K562 (cell line): ENCODE measurements at regions not wholly inside any gene's neighbourhood (a gene's known extent, or its start where the extent isn't known, plus 50 kb on each side); places are given as distances from the start of the nearest gene placed in this dataset.

Source experiments
- ATAC-seq: fragments of 200-7000 bp; cut with Tn5 transposase; 3 replicates; pipeline ENCODE4 v1.9.1; 2020; ENCODE audit warnings: moderate library complexity
- BruUV-seq: library from RNA; stranded (reverse); fragments of 400-500 nt; replicated peaks from 2 replicates; lab custom pipeline; 2021; lab: Mats Ljungman, UMichigan
- CTCF ChIA-PET: fragments of 300-600 bp; formaldehyde crosslinking; extraction: SDS; loops from one replicate; lab custom pipeline; 2021; ENCODE audit warnings: low intra/inter-chr PET ratio; lab: Yijun Ruan, JAX
- POLR2A ChIA-PET: fragments of 300-600, 350-650 bp; sonication (Branson Sonifier 250); formaldehyde crosslinking; extraction: SDS; loops from one replicate; lab custom pipeline; 2021; ENCODE audit warnings: antibody characterized with exemption, inconsistent platforms; lab: Yijun Ruan, JAX
- DNase-seq, 4 experiments: peaks; one replicate each; pipeline versions ENCODE4 v3.0.0 to v3.0.0-alpha.2; 2011 to 2018; ENCODE audit warnings: low spot score in 3 of 4, mixed read lengths in 3 of 4; ENCODE audit errors: extremely low read depth in 1 of 4
- FAIRE-seq: peaks from 2 replicates; lab custom pipeline; 2011; peaks lifted over from hg19 to GRCh38; lab: Jason Lieb, UNC
- H2AFZ ChIP-seq: 2 replicates; pipeline ENCODE4 v1.6.0; 2011; ENCODE audit warnings: low read depth, low read length, control low read depth, inconsistent platforms
- H3K27ac ChIP-seq: fragments of 200-600 bp; 3 replicates; pipeline ENCODE4 v1.8.0; 2011; ENCODE audit warnings: low read depth, mild to moderate bottlenecking, control low read depth, inconsistent platforms, low read length, moderate library complexity, mixed read lengths; ENCODE audit errors: extremely low read depth
- H3K27me3 ChIP-seq, 2 experiments: fragments of 300-600 bp in 1 of 2; 2 replicates in 1 of 2; 3 replicates in 1 of 2; pipeline versions ENCODE4 v1.6.0 to v1.8.0; 2011; ENCODE audit warnings: inconsistent platforms in 2 of 2, low read length in 2 of 2, mild to moderate bottlenecking in 1 of 2, mixed read lengths in 1 of 2, moderate library complexity in 1 of 2; ENCODE audit not compliant: control insufficient read depth in 2 of 2, insufficient read depth in 2 of 2
- H3K36me3 ChIP-seq: fragments of 300-600 bp; 3 replicates; pipeline ENCODE4 v1.8.0; 2011; ENCODE audit warnings: mild to moderate bottlenecking, low read length, inconsistent platforms; ENCODE audit not compliant: control insufficient read depth, insufficient read depth
- H3K4me1 ChIP-seq, 2 experiments: fragments of 200-600 bp in 1 of 2; replicated peaks in 1 of 2; 2 replicates in 1 of 2; 3 replicates in 1 of 2; pipeline versions ENCODE4 v1.5.1 to v1.8.0; 2011; ENCODE audit warnings: inconsistent platforms in 2 of 2, low read length in 2 of 2, mild to moderate bottlenecking in 1 of 2, mixed read lengths in 1 of 2, moderate library complexity in 1 of 2; ENCODE audit not compliant: control insufficient read depth in 2 of 2, insufficient read depth in 2 of 2
- H3K4me2 ChIP-seq: 2 replicates; pipeline ENCODE4 v1.6.1; 2011; ENCODE audit warnings: low read length, control low read depth, inconsistent platforms, mixed read lengths; ENCODE audit not compliant: insufficient read depth
- H3K4me3 ChIP-seq: fragments of 200-600 bp; sonication (generic), shearing (Covaris generic); 2 replicates; pipeline ENCODE4 v1.5.1; 2016; ENCODE audit warnings: control low read depth, inconsistent platforms
- H3K79me2 ChIP-seq: fragments of 200-600 bp; 3 replicates; pipeline ENCODE4 v1.8.0; 2011; ENCODE audit warnings: low read length, inconsistent platforms; ENCODE audit not compliant: control insufficient read depth, insufficient read depth
- H3K9ac ChIP-seq, 2 experiments: 2 replicates each; pipeline versions ENCODE4 v1.6.0 to v1.6.1; 2011; ENCODE audit warnings: low read depth in 2 of 2, low read length in 2 of 2, control low read depth in 1 of 2, inconsistent platforms in 1 of 2, mild to moderate bottlenecking in 1 of 2, mixed read lengths in 1 of 2; ENCODE audit not compliant: insufficient read depth in 1 of 2
- H3K9me1 ChIP-seq: one replicate; pipeline ENCODE4 v1.6.0; 2011; ENCODE audit warnings: inconsistent platforms, mild to moderate bottlenecking, low read length, moderate library complexity; ENCODE audit not compliant: control insufficient read depth, insufficient read depth
- H3K9me3 ChIP-seq: replicated peaks from 2 replicates; pipeline ENCODE4 v1.5.1; 2011; ENCODE audit warnings: low read depth, low read length, inconsistent platforms; ENCODE audit not compliant: control insufficient read depth, insufficient read depth
- H4K20me1 ChIP-seq: replicated peaks from 2 replicates; pipeline ENCODE4 v1.6.1; 2011; ENCODE audit warnings: low read length, inconsistent platforms, mixed read lengths; ENCODE audit not compliant: control insufficient read depth, insufficient read depth
- ARID3A ChIP-seq: IDR thresholded peaks from 2 replicates; pipeline ENCODE4 v1.6.1; 2012; ENCODE audit warnings: low read depth, low read length, improper control_type of control experiment, borderline replicate concordance
- BACH1 ChIP-seq: fragments of 200-800 bp; sonication (Bioruptor generic); IDR thresholded peaks from 2 replicates; pipeline ENCODE4 v1.6.1; 2016; ENCODE audit warnings: missing genetic modification characterization, missing compliant biosample characterization
- C11orf30 ChIP-seq: fragments of 450-650 bp; IDR thresholded peaks from 2 replicates; pipeline ENCODE4 v1.6.1; 2016; ENCODE audit warnings: low read depth, mild to moderate bottlenecking
- CHD1 ChIP-seq: fragments of 200-600 bp; sonication (generic); IDR thresholded peaks from one replicate; pipeline ENCODE4 v1.6.1; 2012; ENCODE audit warnings: mild to moderate bottlenecking, moderate library complexity, low read length, inconsistent platforms
- CXXC5 ChIP-seq: fragments of 250-450 bp; sonication (Bioruptor Pico); IDR thresholded peaks from 2 replicates; pipeline ENCODE4 v1.8.0; 2022; ENCODE audit warnings: inconsistent platforms, mild to moderate bottlenecking, moderate library complexity
- JUND ChIP-seq, 2 experiments: IDR thresholded peaks; 2 replicates in 1 of 2; 3 replicates in 1 of 2; pipeline ENCODE4 v1.6.1; 2011; ENCODE audit warnings: borderline replicate concordance in 2 of 2, low read depth in 2 of 2, low read length in 2 of 2, improper control_type of control experiment in 1 of 2, missing biosample characterization in 1 of 2, missing genetic modification characterization in 1 of 2, missing genetic modification reagents in 1 of 2
- KLF1 ChIP-seq: fragments of 450-650 bp; IDR thresholded peaks from 2 replicates; pipeline ENCODE4 v1.6.1; 2016; ENCODE audit warnings: missing genetic modification characterization, missing compliant biosample characterization
- MAFG ChIP-seq: fragments of 450-650 bp; conservative IDR thresholded peaks from 2 replicates; pipeline ENCODE4 v1.6.1; 2016; ENCODE audit warnings: missing genetic modification characterization, missing compliant biosample characterization
- PHTF2 ChIP-seq: fragments of 250-450 bp; sonication (Bioruptor Pico); IDR thresholded peaks from 2 replicates; pipeline ENCODE4 v1.5.0; 2021; ENCODE audit warnings: mild to moderate bottlenecking
- POLR2B ChIP-seq: fragments of 450-650 bp; IDR thresholded peaks from 2 replicates; pipeline ENCODE4 v1.6.1; 2018; ENCODE audit warnings: low read depth; ENCODE audit not compliant: partially characterized antibody
- RBM15 ChIP-seq: fragments of 200-400 bp; formaldehyde crosslinking; IDR thresholded peaks from 2 replicates; pipeline ENCODE4 v1.6.1; 2018; ENCODE audit warnings: mild to moderate bottlenecking, low read length, moderate library complexity; ENCODE audit not compliant: insufficient read depth
- TFAM ChIP-seq: fragments of 250-450 bp; sonication (Bioruptor Pico); conservative IDR thresholded peaks from 2 replicates; pipeline ENCODE4 v1.5.0; 2021; ENCODE audit warnings: mild to moderate bottlenecking, moderate library complexity
- TSC22D4 ChIP-seq: fragments of 450-650 bp; IDR thresholded peaks from 2 replicates; pipeline ENCODE4 v1.6.1; 2016; ENCODE audit warnings: missing genetic modification characterization, missing biosample characterization, control low read depth
- ZFP30 ChIP-seq: fragments of 250-450 bp; sonication (Bioruptor Pico); IDR thresholded peaks from 2 replicates; pipeline ENCODE4 v1.8.0; 2022; ENCODE audit warnings: moderate library complexity, mild to moderate bottlenecking, inconsistent platforms, borderline replicate concordance
- ZNF263 ChIP-seq: sonication (generic); formaldehyde crosslinking; IDR thresholded peaks from 2 replicates; pipeline ENCODE4 v1.8.0; 2022; ENCODE audit warnings: mild to moderate bottlenecking, missing genetic modification reagents, borderline replicate concordance
- WGBS: fragments of 100-300 bp; shearing (Covaris generic); methylation state at CpG from one replicate; pipeline ENCODE4 v1.1.6; 2016; ENCODE audit warnings: low coverage, mixed read lengths; ENCODE audit not compliant: insufficient coverage; ENCODE audit errors: missing lambda C conversion rate; 5-methylcytosine and 5-hydroxymethylcytosine counted together
- in situ Hi-C: fragments of 300-500 bp; cut with MboI; formaldehyde crosslinking; loops from 4 replicates; pipeline ENCODE4 v1.15.0; 2018; ENCODE audit warnings: inconsistent platforms, mixed read lengths
- intact Hi-C: fragments of 100-400 bp; cut with micrococcal nuclease; formaldehyde crosslinking; loops from 2 replicates; pipeline ENCODE4 v1.14.2; 2022
- TF ChIP-seq, protein P1 (sequence below): sonication (generic); formaldehyde crosslinking; IDR thresholded peaks from 2 replicates; pipeline ENCODE4 v1.5.0; 2020; ENCODE audit warnings: missing genetic modification reagents
- TF ChIP-seq, protein P2 (sequence below): fragments of 250-450 bp; sonication (Bioruptor Pico); IDR thresholded peaks from 2 replicates; pipeline ENCODE4 v1.6.1; 2021; ENCODE audit warnings: mild to moderate bottlenecking
- TF ChIP-seq, protein P3 (sequence below): fragments of 450-650 bp; IDR thresholded peaks from one replicate; pipeline ENCODE4 v1.6.1; 2018; ENCODE audit warnings: mild to moderate bottlenecking, moderate library complexity; ENCODE audit not compliant: partially characterized antibody

DNA sequence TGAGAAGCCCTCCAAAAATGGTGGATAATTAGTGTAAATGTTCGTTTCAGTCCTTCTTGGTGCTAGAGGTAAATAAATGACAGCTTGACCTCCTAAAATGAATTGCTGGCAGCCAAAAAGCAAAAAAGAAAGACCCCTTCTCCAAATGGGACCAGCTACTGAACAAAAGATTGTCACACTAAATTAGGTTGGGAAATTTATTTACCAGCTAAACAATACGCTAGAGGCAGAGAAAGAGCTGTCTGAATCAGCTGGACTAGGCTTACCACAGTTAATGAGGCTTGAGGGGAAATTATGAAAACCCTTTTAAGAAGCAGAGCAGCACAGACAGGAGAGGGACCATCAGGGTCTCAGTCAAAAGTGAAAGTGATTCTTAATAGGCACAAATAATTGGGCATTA lies 498.9 kb downstream of the SUCLA2 start:
- CTCF ChIA-PET: no interaction called here

More for the DNA sequence above, 498.9 kb downstream of the SUCLA2 start:
- no peak overlapping the region for H2AFZ ChIP-seq
- ATAC-seq (no peak), DNase-seq (no peak), FAIRE-seq (no peak)
- BruUV-seq: no TSS peak
- no peak overlapping the region for H3K9ac ChIP-seq
- intact Hi-C loops: no loop called here
- H3K4me3 ChIP-seq: no peak overlapping the region
- no peak overlapping the region for H3K4me2 ChIP-seq
- WGBS: 0% methylated on average over 2 of the region's 2 CpGs
- H3K27me3 ChIP-seq: no peaks in the 10 kb centered on the region
- no peaks in the 10 kb centered on the region for H3K79me2 ChIP-seq
- TF ChIP-seq PHTF2 (CRISPR knock-in tag) (no peak), POLR2B (no peak), KLF1 (tag) (no peak), CXXC5 (CRISPR knock-in tag) (no peak), ZFP30 (CRISPR knock-in tag) (no peak), JUND (IDR thresholded peaks at IDR 0.05; ENCODE audit: borderline replicate concordance, low read depth, low read length) (no peak), JUND (tag; IDR thresholded peaks at IDR 0.05; ENCODE audit: borderline replicate concordance, low read depth, low read length) (no peak), BACH1 (no peak), MAFG (tag) (no peak), TSC22D4 (tag) (no peak), C11orf30 (no peak), ZNF263 (no peak), TFAM (no peak), ARID3A (no peak), CHD1 (no peak), RBM15 (no peak)
- TF ChIP-seq, protein P1, sequence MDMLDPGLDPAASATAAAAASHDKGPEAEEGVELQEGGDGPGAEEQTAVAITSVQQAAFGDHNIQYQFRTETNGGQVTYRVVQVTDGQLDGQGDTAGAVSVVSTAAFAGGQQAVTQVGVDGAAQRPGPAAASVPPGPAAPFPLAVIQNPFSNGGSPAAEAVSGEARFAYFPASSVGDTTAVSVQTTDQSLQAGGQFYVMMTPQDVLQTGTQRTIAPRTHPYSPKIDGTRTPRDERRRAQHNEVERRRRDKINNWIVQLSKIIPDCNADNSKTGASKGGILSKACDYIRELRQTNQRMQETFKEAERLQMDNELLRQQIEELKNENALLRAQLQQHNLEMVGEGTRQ (CRISPR knock-in tag): no peak
- TF ChIP-seq, protein P2, sequence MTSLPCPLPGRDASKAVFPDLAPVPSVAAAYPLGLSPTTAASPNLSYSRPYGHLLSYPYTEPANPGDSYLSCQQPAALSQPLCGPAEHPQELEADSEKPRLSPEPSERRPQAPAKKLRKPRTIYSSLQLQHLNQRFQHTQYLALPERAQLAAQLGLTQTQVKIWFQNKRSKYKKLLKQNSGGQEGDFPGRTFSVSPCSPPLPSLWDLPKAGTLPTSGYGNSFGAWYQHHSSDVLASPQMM (CRISPR knock-in tag): no peak
- TF ChIP-seq, protein P3, sequence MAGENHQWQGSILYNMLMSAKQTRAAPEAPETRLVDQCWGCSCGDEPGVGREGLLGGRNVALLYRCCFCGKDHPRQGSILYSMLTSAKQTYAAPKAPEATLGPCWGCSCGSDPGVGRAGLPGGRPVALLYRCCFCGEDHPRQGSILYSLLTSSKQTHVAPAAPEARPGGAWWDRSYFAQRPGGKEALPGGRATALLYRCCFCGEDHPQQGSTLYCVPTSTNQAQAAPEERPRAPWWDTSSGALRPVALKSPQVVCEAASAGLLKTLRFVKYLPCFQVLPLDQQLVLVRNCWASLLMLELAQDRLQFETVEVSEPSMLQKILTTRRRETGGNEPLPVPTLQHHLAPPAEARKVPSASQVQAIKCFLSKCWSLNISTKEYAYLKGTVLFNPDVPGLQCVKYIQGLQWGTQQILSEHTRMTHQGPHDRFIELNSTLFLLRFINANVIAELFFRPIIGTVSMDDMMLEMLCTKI: no peak
- H3K27ac ChIP-seq: no peak overlapping the region
- H4K20me1 ChIP-seq: no peaks in the 10 kb centered on the region
- POLR2A ChIA-PET: no interaction called here
- no peaks in the 10 kb centered on the region for H3K36me3 ChIP-seq
- no peaks in the 10 kb centered on the region for H3K4me1 ChIP-seq
- no peaks in the 10 kb centered on the region for H3K9me3 ChIP-seq
- in situ Hi-C loops: no loop called here
- H3K9me1 ChIP-seq: no peaks in the 10 kb centered on the region
